ENCODE measurements at regions not wholly inside any gene's neighbourhood (a gene's known extent, or its start where the extent isn't known, plus 50 kb on each side); places are given as distances from the start of the nearest gene placed in this dataset.

GRCh38 chr1:201766131-201766866 is 62.7 kb upstream of the IPO9 start:
- Histone ChIP-seq H3K4me3 (ENCODE audit: low read length) (no peak overlapping the region), H3K27me3 (ENCODE audit: control insufficient read depth, insufficient read depth, low read length) (no peaks in the 10 kb centered on the region), H3K4me1 (ENCODE audit: control insufficient read depth, insufficient read depth, low read length) (no peaks in the 10 kb centered on the region), H3K36me3 (ENCODE audit: control insufficient read depth, insufficient read depth, low read length) (no peaks in the 10 kb centered on the region), H3K9me3 (ENCODE audit: control insufficient read depth, low read depth, low read length) (peaks cover 5% of the 10 kb centered on the region), H3K27ac (ENCODE audit: low read length) (no peak overlapping the region)
- WGBS (ENCODE audit: insufficient coverage, low lambda C conversion rate), result 100% methylated on average over 1 of the region's 7 CpGs
- DNase-seq, result peak; percentile 9 to 21

DNA sequence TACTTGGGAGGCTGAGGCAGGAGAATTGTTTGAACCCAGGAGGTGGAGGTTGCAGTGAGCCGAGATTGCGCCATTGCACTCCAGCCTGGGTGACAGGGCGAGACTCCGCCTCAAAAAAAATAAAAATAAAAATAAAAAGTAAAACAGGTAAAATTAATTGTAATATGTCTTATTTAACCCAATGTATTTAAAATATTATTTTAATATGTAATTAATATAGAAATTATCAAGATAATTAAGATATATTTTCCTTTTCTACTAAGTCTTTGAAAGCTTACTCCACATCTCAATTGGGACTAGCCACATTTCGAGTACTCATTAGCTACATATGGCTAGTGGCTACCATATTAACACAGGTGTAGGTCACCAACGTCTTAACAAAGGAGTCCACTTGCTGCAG is 61.6 kb upstream of the IPO9 start:
- DNase-seq, result no peak
- Histone ChIP-seq H3K9me3 (ENCODE audit: control insufficient read depth, low read depth, low read length) (peaks cover 5% of the 10 kb centered on the region), H3K4me1 (ENCODE audit: control insufficient read depth, insufficient read depth, low read length) (no peaks in the 10 kb centered on the region), H3K4me3 (ENCODE audit: low read length) (no peak overlapping the region), H3K36me3 (ENCODE audit: control insufficient read depth, insufficient read depth, low read length) (no peaks in the 10 kb centered on the region), H3K27ac (ENCODE audit: low read length) (no peak overlapping the region), H3K27me3 (ENCODE audit: control insufficient read depth, insufficient read depth, low read length) (no peaks in the 10 kb centered on the region)
- WGBS (ENCODE audit: insufficient coverage, low lambda C conversion rate), result 100% methylated on average over 1 of the region's 6 CpGs

DNA sequence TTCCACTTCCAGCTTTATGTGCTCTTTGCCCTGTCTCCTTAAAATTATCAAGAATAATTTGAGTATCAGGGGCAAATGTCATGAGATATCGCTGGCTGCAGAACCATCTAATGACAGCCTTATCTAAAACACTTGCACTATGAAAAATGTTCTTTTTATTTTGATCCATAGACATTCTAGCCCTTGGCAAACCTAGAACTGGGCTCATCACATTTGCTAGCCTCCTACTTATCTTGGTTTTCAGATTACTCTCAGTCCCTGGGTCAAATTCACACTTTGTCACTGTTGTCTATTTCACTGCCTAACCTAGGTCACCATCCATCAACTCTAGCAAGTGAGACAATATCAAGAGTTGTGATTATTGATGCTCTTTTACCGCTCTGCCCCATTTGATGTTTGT is 59.9 kb upstream of the IPO9 start:
- DNase-seq, result no peak
- no peaks in the 10 kb centered on the region for H3K27me3 ChIP-seq (ENCODE audit: control insufficient read depth, insufficient read depth, low read length)
- WGBS (ENCODE audit: insufficient coverage, low lambda C conversion rate), result 50% methylated on average over 1 of the region's 2 CpGs
- H3K9me3 ChIP-seq (ENCODE audit: control insufficient read depth, low read depth, low read length), result peaks cover 5% of the 10 kb centered on the region
- no peak overlapping the region for H3K4me3 ChIP-seq (ENCODE audit: low read length)
- H3K4me1 ChIP-seq (ENCODE audit: control insufficient read depth, insufficient read depth, low read length), result no peaks in the 10 kb centered on the region
- H3K36me3 ChIP-seq (ENCODE audit: control insufficient read depth, insufficient read depth, low read length), result no peaks in the 10 kb centered on the region
- H3K27ac ChIP-seq (ENCODE audit: low read length), result no peak overlapping the region

- DNase-seq, result peak; percentile 8 to 11
- Histone ChIP-seq H3K4me3 (ENCODE audit: low read length) (no peak overlapping the region), H3K4me1 (ENCODE audit: control insufficient read depth, insufficient read depth, low read length) (no peaks in the 10 kb centered on the region), H3K36me3 (ENCODE audit: control insufficient read depth, insufficient read depth, low read length) (no peaks in the 10 kb centered on the region), H3K27ac (ENCODE audit: low read length) (no peak overlapping the region), H3K27me3 (ENCODE audit: control insufficient read depth, insufficient read depth, low read length) (no peaks in the 10 kb centered on the region), H3K9me3 (ENCODE audit: control insufficient read depth, low read depth, low read length) (peaks cover 5% of the 10 kb centered on the region)
- no CpG with 5 or more reads among the region's 3 CpGs for WGBS (ENCODE audit: insufficient coverage, low lambda C conversion rate)
These were observed 59.0 kb upstream of the IPO9 start for GRCh38 chr1:201769966-201770365.

DNA sequence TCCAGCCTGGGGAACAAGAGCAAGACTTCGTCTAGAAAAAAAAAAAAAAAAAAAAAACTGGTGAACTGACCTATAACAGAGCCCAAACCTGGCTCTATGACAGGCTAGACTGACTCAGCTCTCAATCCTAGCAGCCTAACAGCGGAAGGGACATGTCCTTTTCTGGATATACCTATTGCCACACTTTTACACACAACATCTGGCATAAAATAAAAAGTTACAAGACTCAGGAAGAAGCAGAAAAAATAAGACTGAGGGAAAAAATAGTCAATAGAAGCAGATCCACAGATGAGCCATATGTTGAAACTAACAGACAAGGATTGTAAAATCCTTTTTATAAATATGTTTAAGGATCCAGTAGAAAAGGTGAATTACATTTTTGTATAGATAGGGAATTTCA is 57.5 kb upstream of the IPO9 start:
- Histone ChIP-seq H3K4me3 (ENCODE audit: low read length) (no peak overlapping the region), H3K27ac (ENCODE audit: low read length) (no peak overlapping the region), H3K27me3 (ENCODE audit: control insufficient read depth, insufficient read depth, low read length) (no peaks in the 10 kb centered on the region), H3K36me3 (ENCODE audit: control insufficient read depth, insufficient read depth, low read length) (no peaks in the 10 kb centered on the region), H3K4me1 (ENCODE audit: control insufficient read depth, insufficient read depth, low read length) (no peaks in the 10 kb centered on the region), H3K9me3 (ENCODE audit: control insufficient read depth, low read depth, low read length) (peaks cover 5% of the 10 kb centered on the region)
- WGBS (ENCODE audit: insufficient coverage, low lambda C conversion rate), result 100% methylated on average over 1 of the region's 2 CpGs
- DNase-seq, result no peak

- Histone ChIP-seq H3K9me3 (ENCODE audit: control insufficient read depth, low read depth, low read length) (peaks cover 5% of the 10 kb centered on the region), H3K4me3 (ENCODE audit: low read length) (no peak overlapping the region), H3K27me3 (ENCODE audit: control insufficient read depth, insufficient read depth, low read length) (no peaks in the 10 kb centered on the region), H3K36me3 (ENCODE audit: control insufficient read depth, insufficient read depth, low read length) (no peaks in the 10 kb centered on the region), H3K27ac (ENCODE audit: low read length) (no peak overlapping the region), H3K4me1 (ENCODE audit: control insufficient read depth, insufficient read depth, low read length) (no peaks in the 10 kb centered on the region)
- DNase-seq, result no peak
- WGBS (ENCODE audit: insufficient coverage, low lambda C conversion rate), result no CpG with 5 or more reads among the region's 1 CpG
These were observed 56.8 kb upstream of the IPO9 start for GRCh38 chr1:201772178-201772577.

- Histone ChIP-seq H3K9me3 (ENCODE audit: control insufficient read depth, low read depth, low read length) (peaks cover 5% of the 10 kb centered on the region), H3K4me3 (ENCODE audit: low read length) (no peak overlapping the region), H3K27ac (ENCODE audit: low read length) (no peak overlapping the region), H3K36me3 (ENCODE audit: control insufficient read depth, insufficient read depth, low read length) (no peaks in the 10 kb centered on the region), H3K4me1 (ENCODE audit: control insufficient read depth, insufficient read depth, low read length) (no peaks in the 10 kb centered on the region), H3K27me3 (ENCODE audit: control insufficient read depth, insufficient read depth, low read length) (no peaks in the 10 kb centered on the region)
- DNase-seq, result no peak
- 70% methylated on average over 2 of the region's 4 CpGs for WGBS (ENCODE audit: insufficient coverage, low lambda C conversion rate)
These were observed 55.2 kb upstream of the IPO9 start for GRCh38 chr1:201773764-201774163.

- Histone ChIP-seq H3K36me3 (ENCODE audit: control insufficient read depth, insufficient read depth, low read length) (no peaks in the 10 kb centered on the region), H3K4me3 (ENCODE audit: low read length) (no peak overlapping the region), H3K27ac (ENCODE audit: low read length) (no peak overlapping the region), H3K4me1 (ENCODE audit: control insufficient read depth, insufficient read depth, low read length) (no peaks in the 10 kb centered on the region), H3K9me3 (ENCODE audit: control insufficient read depth, low read depth, low read length) (peaks cover 5% of the 10 kb centered on the region), H3K27me3 (ENCODE audit: control insufficient read depth, insufficient read depth, low read length) (no peaks in the 10 kb centered on the region)
- 80% methylated on average over 2 of the region's 4 CpGs for WGBS (ENCODE audit: insufficient coverage, low lambda C conversion rate)
- no peak for DNase-seq
These were observed 54.6 kb upstream of the IPO9 start for GRCh38 chr1:201774224-201774982.

DNA sequence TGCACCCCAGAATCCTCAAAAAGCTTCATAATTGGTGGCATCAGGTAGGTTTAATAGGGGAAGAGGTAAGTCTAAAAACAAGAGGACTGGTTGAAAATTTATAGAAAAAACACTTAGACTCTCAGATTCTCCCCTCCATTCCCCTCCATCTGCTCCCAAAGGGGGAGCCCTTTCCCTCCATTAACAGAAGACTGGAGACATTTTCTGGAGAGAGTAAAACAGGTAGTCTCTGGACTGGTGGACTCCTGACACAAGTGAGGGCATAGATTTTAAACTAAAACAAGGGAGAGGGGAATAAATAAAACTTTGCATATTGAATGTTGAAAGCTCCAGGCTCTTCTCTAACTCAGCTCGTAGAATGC is 54.0 kb upstream of the IPO9 start:
- H3K4me1 ChIP-seq (ENCODE audit: control insufficient read depth, insufficient read depth, low read length), result no peaks in the 10 kb centered on the region
- H3K4me3 ChIP-seq (ENCODE audit: low read length), result no peak overlapping the region
- DNase-seq, result no peak
- WGBS (ENCODE audit: insufficient coverage, low lambda C conversion rate), result no CpG with 5 or more reads among the region's 1 CpG
- no peak overlapping the region for H3K27ac ChIP-seq (ENCODE audit: low read length)
- no peaks in the 10 kb centered on the region for H3K36me3 ChIP-seq (ENCODE audit: control insufficient read depth, insufficient read depth, low read length)
- H3K9me3 ChIP-seq (ENCODE audit: control insufficient read depth, low read depth, low read length), result peaks cover 5% of the 10 kb centered on the region
- no peaks in the 10 kb centered on the region for H3K27me3 ChIP-seq (ENCODE audit: control insufficient read depth, insufficient read depth, low read length)

GRCh38 chr1:201775380-201775779 is 53.6 kb upstream of the IPO9 start:
- peaks cover 5% of the 10 kb centered on the region for H3K9me3 ChIP-seq (ENCODE audit: control insufficient read depth, low read depth, low read length)
- H3K27ac ChIP-seq (ENCODE audit: low read length), result no peak overlapping the region
- no peaks in the 10 kb centered on the region for H3K27me3 ChIP-seq (ENCODE audit: control insufficient read depth, insufficient read depth, low read length)
- no peaks in the 10 kb centered on the region for H3K4me1 ChIP-seq (ENCODE audit: control insufficient read depth, insufficient read depth, low read length)
- H3K4me3 ChIP-seq (ENCODE audit: low read length), result no peak overlapping the region
- no peaks in the 10 kb centered on the region for H3K36me3 ChIP-seq (ENCODE audit: control insufficient read depth, insufficient read depth, low read length)
- no peak for DNase-seq
- WGBS (ENCODE audit: insufficient coverage, low lambda C conversion rate), result 100% methylated on average over 1 of the region's 3 CpGs
